Activated CD4-positive, alpha-beta memory T cell treated with anti-CD3 and anti-CD28 coated beads, Interleukin-2, amount 10 ng/mL, durations not matched to agents 7 days and 5 days (primary cell): ENCODE measurements at regions not wholly inside any gene's neighbourhood (a gene's known extent, or its start where the extent isn't known, plus 50 kb on each side); places are given as distances from the start of the nearest gene placed in this dataset.

ENCODE experiments used
- CTCF ChIA-PET: fragments of 350-600 bp; sonication (Branson Sonifier 250); formaldehyde crosslinking; loops from one replicate; lab custom pipeline; 2021; ENCODE audit warnings: antibody characterized with exemption, inconsistent platforms; lab: Charles Lee
- POLR2A ChIA-PET: fragments of 350-600 bp; sonication (Branson Sonifier 250); formaldehyde crosslinking; loops from one replicate; lab custom pipeline; 2021; ENCODE audit warnings: antibody characterized with exemption; lab: Charles Lee
- DNase-seq: peaks from one replicate; pipeline ENCODE4 v3.0.0-alpha.2; 2020
- H3K27ac Mint-ChIP-seq: one replicate; pipeline ENCODE4 v1.8.0; 2021; ENCODE audit warnings: mild to moderate bottlenecking, mixed read lengths
- H3K27me3 Mint-ChIP-seq: one replicate; pipeline ENCODE4 v1.8.0; 2021; ENCODE audit warnings: mixed read lengths
- H3K36me3 Mint-ChIP-seq: one replicate; pipeline ENCODE4 v1.8.0; 2021; ENCODE audit warnings: low read depth, mixed read lengths
- H3K4me1 Mint-ChIP-seq: one replicate; pipeline ENCODE4 v1.8.0; 2021; ENCODE audit warnings: mixed read lengths
- H3K4me3 Mint-ChIP-seq: one replicate; pipeline ENCODE4 v1.8.0; 2021; ENCODE audit warnings: mild to moderate bottlenecking, mixed read lengths
- H3K9me3 Mint-ChIP-seq: one replicate; pipeline ENCODE4 v1.8.0; 2021; ENCODE audit warnings: mixed read lengths

DNA sequence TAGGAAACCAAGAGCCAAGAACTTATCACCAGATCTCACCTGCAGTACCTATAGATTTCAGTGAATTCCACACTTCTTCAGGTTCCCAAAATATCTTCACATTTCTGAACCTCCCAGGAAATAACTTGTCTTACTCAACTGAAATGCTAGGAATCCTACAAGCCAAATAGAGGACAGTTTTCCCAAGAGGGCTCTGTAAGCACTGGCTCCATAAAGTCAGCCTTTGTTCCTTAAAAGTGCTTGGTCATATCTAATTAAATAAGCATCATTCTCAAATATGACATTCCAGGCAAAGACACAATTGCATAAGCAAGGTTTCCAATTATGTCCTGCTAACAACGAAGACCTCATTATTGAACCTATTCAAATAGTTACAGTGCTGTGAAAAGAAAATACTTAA is 154.6 kb upstream of the MGAT5 start:
- Mint-ChIP-seq H3K4me1 (peaks cover 2% of the 10 kb centered on the region), H3K9me3 (peaks cover 5% of the 10 kb centered on the region), H3K36me3 (no peaks in the 10 kb centered on the region), H3K27me3 (peaks cover 25% of the 10 kb centered on the region), H3K27ac (no peak overlapping the region), H3K4me3 (no peak overlapping the region)
- POLR2A ChIA-PET: no interaction called here
- no peak for DNase-seq
- CTCF ChIA-PET: no interaction called here

DNA sequence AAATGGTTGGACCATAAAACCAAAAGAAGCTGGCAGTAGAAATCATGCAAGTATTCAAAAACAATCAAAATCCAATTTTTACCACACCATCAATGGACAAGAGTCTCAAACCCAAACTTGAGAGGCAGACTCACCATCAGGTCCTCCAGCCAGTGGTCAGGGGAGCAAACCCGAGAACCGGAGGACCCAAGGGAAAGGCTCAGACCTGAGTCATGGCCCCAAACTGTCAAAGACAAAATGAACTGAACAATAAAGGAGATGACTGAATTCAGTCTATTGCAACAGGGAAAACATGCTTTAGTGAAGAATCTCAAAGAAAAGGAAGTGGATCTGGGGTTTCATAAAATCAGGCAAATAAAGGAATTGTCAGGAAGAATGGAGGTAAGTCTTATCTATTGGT is 150.7 kb upstream of the MGAT5 start:
- peaks cover 15% of the 10 kb centered on the region for H3K27me3 Mint-ChIP-seq
- ChIA-PET CTCF (interaction anchor here (0.7 kb wide), 1 partner anchor 335 kb away, joined by 3 read pairs; no protein-coding TSS in a partner anchor), POLR2A (interaction anchor here (0.6 kb wide), 1 partner anchor 239 kb away, joined by 3 read pairs; no protein-coding TSS in a partner anchor)
- no peak overlapping the region for H3K4me3 Mint-ChIP-seq
- no peaks in the 10 kb centered on the region for H3K36me3 Mint-ChIP-seq
- H3K27ac Mint-ChIP-seq: no peak overlapping the region
- H3K4me1 Mint-ChIP-seq: peaks cover 12% of the 10 kb centered on the region
- H3K9me3 Mint-ChIP-seq: peaks cover 3% of the 10 kb centered on the region
- DNase-seq: no peak

DNA sequence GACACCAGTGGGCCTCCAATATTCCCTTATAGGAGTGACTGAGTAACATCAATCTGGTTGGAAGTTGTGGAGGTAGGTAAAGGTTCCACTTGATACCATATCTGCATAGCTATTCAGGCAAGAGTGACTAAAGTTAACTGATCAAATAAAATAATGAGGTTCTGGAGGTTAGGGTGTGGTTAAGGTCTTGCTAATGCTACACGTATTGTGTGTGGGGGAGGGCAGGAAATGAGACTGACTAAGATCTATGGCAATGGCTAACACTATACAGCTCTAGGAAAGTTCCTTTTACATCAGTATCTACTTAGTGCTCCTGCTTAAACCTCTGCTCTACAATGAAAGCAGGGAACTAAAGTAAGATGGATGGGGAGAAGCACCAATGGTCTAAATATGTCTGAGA is 149.1 kb upstream of the MGAT5 start:
- H3K27me3 Mint-ChIP-seq: peaks cover 12% of the 10 kb centered on the region
- ChIA-PET POLR2A (interaction anchor here (0.7 kb wide), 1 partner anchor 16 kb away, joined by 3 read pairs; no protein-coding TSS in a partner anchor), CTCF (interaction anchor here (0.5 to 1.5 kb wide), 2 partner anchors 141 to 307 kb away, joined by 3 read pairs; no protein-coding TSS in a partner anchor)
- no peak overlapping the region for H3K27ac Mint-ChIP-seq
- H3K4me3 Mint-ChIP-seq: no peak overlapping the region
- H3K36me3 Mint-ChIP-seq: no peaks in the 10 kb centered on the region
- peaks cover 3% of the 10 kb centered on the region for H3K9me3 Mint-ChIP-seq
- peaks cover 12% of the 10 kb centered on the region for H3K4me1 Mint-ChIP-seq
- DNase-seq: peak; percentile 30

DNA sequence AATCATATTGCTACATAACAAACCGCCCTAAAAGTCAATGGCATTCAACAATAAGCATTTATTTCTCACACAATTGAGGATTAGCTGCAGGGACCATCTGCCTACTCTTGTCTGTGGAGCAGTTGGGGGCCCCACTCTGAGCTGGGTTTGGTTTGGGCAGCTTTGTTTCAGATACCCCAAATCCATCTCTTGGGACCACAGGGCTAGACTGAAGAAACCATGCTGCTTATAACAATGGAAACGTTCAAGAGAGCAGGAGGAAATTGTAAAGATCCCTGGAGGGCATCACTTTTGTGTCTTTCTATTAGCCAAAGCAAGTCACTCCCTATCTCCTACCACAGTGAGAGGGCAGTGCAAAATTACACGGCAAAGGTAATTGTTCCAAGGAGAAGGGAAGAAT is 146.5 kb upstream of the MGAT5 start:
- CTCF ChIA-PET: no interaction called here
- H3K27me3 Mint-ChIP-seq: peaks cover 9% of the 10 kb centered on the region
- H3K9me3 Mint-ChIP-seq: peaks cover 5% of the 10 kb centered on the region
- POLR2A ChIA-PET: no interaction called here
- H3K36me3 Mint-ChIP-seq: no peaks in the 10 kb centered on the region
- no peak for DNase-seq
- no peak overlapping the region for H3K4me3 Mint-ChIP-seq
- H3K4me1 Mint-ChIP-seq: peaks cover 12% of the 10 kb centered on the region
- no peak overlapping the region for H3K27ac Mint-ChIP-seq

DNA sequence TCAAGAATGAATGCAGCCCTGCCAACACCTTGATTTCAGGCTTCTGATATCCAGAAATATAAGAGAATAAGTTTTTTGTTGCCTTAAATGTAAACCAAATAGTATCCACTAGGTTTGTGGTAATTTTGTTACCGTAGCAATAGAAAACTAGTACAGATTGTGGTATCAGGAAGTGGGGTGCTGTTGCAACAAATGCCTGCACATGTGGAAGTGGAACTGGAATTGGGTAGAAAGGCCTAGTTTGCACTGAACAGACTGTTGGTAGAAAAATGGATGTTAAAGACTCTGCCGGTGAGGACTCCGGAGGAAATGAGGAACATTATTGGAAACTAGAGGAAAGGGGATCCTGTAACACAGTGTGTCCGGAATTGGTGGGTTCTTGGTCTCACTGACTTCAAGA is 145.8 kb upstream of the MGAT5 start:
- Mint-ChIP-seq H3K4me3 (no peak overlapping the region), H3K9me3 (peaks cover 5% of the 10 kb centered on the region), H3K4me1 (peaks cover 12% of the 10 kb centered on the region), H3K27ac (no peak overlapping the region), H3K36me3 (no peaks in the 10 kb centered on the region), H3K27me3 (peaks cover 8% of the 10 kb centered on the region)
- POLR2A ChIA-PET: no interaction called here
- CTCF ChIA-PET: interaction anchor here (0.9 kb wide), 1 partner anchor 307 kb away, joined by 3 read pairs; no protein-coding TSS in a partner anchor
- DNase-seq: no peak

DNA sequence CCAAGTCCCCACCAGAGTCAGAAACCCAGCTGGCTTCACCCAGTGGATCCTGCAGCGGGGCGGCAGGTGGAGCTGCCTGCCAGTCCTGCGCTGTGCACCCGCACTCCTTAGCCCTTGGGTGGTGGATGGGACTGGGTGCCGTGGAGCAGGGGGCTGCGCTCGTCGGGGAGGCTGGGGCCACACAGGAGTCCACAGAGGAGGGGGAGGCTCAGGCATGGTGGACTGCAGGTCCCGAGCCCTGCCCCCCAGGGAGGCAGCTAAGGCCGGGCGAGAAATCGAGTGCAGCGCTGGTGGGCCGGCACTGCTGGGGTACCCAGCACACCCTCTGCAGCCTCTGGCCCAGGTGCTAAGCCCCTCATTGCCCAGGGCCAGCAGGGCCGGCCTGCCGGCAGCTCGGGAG is 144.6 kb upstream of the MGAT5 start:
- CTCF ChIA-PET: interaction anchor here (0.7 to 1.4 kb wide), 4 partner anchors 9 to 258 kb away, joined by 3 to 4 read pairs (median 4); no protein-coding TSS in a partner anchor
- H3K4me1 Mint-ChIP-seq: peaks cover 10% of the 10 kb centered on the region
- peaks cover 5% of the 10 kb centered on the region for H3K27me3 Mint-ChIP-seq
- no peak for DNase-seq
- H3K4me3 Mint-ChIP-seq: no peak overlapping the region
- H3K9me3 Mint-ChIP-seq: peaks cover 5% of the 10 kb centered on the region
- POLR2A ChIA-PET: no interaction called here
- no peak overlapping the region for H3K27ac Mint-ChIP-seq
- no peaks in the 10 kb centered on the region for H3K36me3 Mint-ChIP-seq

DNA sequence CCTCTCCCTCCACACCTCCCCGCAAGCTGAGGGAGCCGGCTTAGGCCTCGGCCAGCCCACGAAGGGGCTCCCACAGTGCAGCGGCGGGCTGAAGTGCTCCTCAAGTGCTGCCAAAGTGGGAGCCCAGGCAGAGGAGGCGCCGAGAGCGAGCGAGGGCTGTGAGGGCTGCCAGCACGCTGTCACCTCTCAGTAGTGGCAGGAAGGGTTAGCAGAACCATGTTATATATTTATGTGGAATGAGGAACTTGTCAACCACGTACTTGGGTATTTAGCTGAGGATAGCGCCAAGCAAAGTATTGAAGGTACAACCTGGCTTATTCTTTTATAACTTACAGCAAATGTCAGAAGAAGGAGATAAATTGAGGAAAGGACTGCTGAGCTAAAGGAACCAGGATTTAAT is 144.1 kb upstream of the MGAT5 start:
- ChIA-PET POLR2A (no interaction called here), CTCF (interaction anchor here (0.7 to 1.4 kb wide), 4 partner anchors 9 to 258 kb away, joined by 3 to 4 read pairs (median 4); no protein-coding TSS in a partner anchor)
- H3K27ac Mint-ChIP-seq: no peak overlapping the region
- peaks cover 5% of the 10 kb centered on the region for H3K27me3 Mint-ChIP-seq
- DNase-seq: no peak
- H3K4me1 Mint-ChIP-seq: peaks cover 6% of the 10 kb centered on the region
- no peak overlapping the region for H3K4me3 Mint-ChIP-seq
- peaks cover 5% of the 10 kb centered on the region for H3K9me3 Mint-ChIP-seq
- H3K36me3 Mint-ChIP-seq: no peaks in the 10 kb centered on the region

DNA sequence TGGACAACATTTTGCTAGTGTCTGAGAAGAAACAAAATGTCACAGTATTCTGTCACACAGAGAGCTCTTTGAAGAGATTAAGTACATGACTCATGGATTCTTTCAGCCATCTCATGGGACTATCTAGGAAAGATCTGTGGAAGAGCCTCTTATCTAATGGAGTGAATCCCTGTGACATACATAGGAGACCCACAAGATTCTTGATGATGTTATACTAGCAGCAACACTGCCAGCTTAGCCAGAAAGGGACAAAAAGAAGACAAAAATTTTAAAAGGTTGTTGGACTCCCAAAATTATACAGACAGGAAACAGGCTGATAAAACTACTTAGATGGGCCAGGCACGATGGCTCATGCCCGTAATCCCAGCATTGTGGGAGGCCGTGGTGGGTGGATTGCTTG is 143.3 kb upstream of the MGAT5 start:
- DNase-seq: no peak
- no peak overlapping the region for H3K27ac Mint-ChIP-seq
- H3K27me3 Mint-ChIP-seq: peaks cover 9% of the 10 kb centered on the region
- H3K4me1 Mint-ChIP-seq: no peaks in the 10 kb centered on the region
- no peaks in the 10 kb centered on the region for H3K36me3 Mint-ChIP-seq
- CTCF ChIA-PET: interaction anchor here (1.1 kb wide), 1 partner anchor 134 kb away, joined by 4 read pairs; no protein-coding TSS in a partner anchor
- peaks cover 2% of the 10 kb centered on the region for H3K9me3 Mint-ChIP-seq
- POLR2A ChIA-PET: no interaction called here
- H3K4me3 Mint-ChIP-seq: no peak overlapping the region

DNA sequence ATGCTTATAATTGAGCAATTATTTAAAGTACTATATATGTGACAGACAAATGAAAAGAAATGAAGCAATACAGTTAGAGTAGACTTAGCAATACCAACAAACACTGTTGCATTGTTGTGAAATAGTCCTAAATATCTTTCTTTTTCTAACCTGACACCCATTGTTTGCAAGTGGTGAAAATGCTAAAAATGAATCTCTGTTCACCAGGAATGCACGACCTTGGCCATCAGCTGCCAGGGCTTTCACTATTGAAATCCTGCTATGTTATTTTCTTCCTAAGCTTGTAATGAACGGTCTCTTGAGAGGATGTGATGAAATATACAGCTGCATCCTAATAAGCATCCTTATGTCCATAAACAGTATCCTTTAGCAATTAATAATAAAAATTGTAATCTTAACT is 136.2 kb upstream of the MGAT5 start:
- Mint-ChIP-seq H3K27ac (no peak overlapping the region), H3K4me3 (no peak overlapping the region), H3K36me3 (peaks cover 2% of the 10 kb centered on the region), H3K9me3 (no peaks in the 10 kb centered on the region), H3K27me3 (peaks cover 14% of the 10 kb centered on the region), H3K4me1 (peaks cover 30% of the 10 kb centered on the region)
- ChIA-PET CTCF (interaction anchor here (0.7 to 6.2 kb wide), 23 partner anchors 8 to 334 kb away, joined by 3 to 141 read pairs (median 7); no protein-coding TSS in a partner anchor), POLR2A (interaction anchor here (0.7 to 4.1 kb wide), 7 partner anchors 10 to 333 kb away, joined by 3 to 23 read pairs (median 5); no protein-coding TSS in a partner anchor)
- no peak for DNase-seq

DNA sequence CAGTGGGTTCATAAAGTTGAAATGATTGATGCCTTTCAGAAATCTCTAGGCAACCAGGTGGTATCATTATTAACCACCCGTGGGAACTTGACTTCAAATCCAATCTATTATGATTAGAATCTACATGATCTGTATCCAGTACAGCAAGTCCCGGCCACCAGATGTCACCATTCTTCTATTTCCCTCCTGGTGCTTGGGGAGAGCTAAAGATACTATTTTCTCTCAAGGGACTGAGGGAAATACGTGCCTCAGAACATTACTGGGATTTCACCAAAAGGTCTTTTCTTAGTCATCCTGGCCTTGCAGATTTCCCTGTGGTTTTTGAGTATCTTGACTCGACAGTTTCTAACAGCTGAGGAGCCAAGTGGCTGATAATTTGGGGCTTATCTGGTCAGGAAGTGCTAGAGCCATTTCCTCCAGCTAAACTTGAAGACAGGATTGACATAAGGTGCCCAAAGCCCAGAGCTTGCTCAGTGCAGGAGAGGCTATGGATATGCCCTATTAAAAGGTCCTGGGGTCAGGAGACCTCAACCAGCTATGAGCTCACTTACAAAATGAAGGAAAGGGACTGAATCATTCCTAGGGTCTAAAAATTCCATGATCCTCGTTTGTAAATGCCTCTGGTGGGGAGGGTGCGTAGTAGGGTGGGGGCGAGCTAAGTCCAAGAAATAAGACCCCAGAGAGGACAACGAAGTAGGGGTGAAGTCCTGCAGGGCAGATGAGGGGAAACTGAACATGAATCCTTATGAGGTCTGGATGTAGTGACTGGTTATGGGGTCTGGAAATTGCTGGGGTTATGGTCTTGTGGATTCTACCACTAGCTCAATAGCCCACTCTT is 135.4 kb upstream of the MGAT5 start:
- Mint-ChIP-seq H3K27me3 (peaks cover 14% of the 10 kb centered on the region), H3K9me3 (no peaks in the 10 kb centered on the region), H3K4me1 (peaks cover 37% of the 10 kb centered on the region), H3K36me3 (peaks cover 3% of the 10 kb centered on the region), H3K4me3 (peak overlapping the region; percentile 84), H3K27ac (peak overlapping the region; percentile 92)
- CTCF ChIA-PET: interaction anchor here (0.7 to 6.2 kb wide), 38 partner anchors 9 to 606 kb away, joined by 3 to 141 read pairs (median 4); partner anchors contain the start of gene MGAT5
- POLR2A ChIA-PET: interaction anchor here (0.7 to 4.1 kb wide), 14 partner anchors 9 to 333 kb away, joined by 3 to 23 read pairs (median 5); no protein-coding TSS in a partner anchor
- DNase-seq: peak; percentile 87

DNA sequence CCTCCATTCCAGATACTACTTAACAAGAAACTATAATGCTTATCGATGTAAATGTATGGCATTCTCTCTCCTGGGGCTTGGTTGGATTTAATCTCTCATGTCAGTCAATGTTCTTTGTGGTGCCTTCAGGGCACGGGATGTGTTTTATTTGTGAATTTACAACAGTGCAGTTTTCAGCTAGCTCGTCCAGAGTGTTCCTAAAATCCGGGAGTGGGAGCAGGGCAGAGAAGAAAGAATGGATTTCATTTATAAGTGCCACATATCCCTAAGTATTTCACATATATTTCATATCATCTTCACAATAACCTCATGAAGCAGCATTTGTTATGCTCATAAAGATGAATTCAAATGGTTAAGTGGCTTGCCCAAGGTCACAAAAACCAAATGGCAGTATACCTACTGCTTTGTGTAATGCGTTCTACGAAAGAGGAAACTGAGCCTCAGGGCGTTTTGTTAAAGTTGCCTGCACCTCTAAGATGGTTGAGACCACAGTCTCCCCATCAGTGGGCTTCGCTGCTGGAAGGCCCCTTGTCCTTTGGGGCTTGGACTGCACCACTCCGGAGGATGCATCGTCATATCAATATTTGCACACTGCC is 134.7 kb upstream of the MGAT5 start:
- H3K27me3 Mint-ChIP-seq: peaks cover 14% of the 10 kb centered on the region

DNA sequence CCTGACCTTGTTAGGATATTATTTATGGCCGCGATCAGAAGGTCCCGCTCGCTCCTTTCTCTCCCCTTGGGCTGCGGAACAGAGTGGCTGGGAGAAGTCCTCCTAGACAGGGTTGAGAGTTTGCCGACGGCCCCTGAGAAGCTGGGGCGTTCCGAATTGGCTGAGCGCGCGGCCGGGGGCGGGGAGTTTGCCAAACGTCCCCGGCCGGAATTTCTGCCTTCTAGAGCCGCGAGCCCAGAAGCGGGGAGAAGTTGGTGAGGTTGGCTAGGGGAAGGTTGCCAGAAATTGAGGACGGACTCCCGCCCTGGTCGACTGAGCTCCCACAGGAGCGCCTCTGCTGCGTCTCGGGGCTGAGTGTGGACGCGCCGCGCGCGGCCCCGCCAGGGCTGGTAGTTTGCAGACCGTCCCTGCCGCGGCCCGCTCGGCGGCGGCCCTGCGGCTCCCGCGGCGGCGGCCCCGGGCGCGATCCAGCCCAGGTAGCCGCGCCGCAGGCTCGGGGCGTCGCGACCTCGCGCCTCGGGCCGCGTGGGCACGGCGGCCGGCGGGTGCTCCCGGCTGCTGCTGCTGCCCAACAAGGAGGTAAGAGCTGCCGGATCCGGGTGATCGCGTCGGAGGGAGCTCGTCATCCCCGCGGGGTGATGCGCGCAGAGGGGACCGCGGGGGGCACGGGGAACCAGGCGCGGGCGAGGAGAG is 134.0 kb upstream of the MGAT5 start:
- DNase-seq: peak; percentile 84
- H3K36me3 Mint-ChIP-seq: peaks cover 3% of the 10 kb centered on the region
- ChIA-PET CTCF (interaction anchor here (0.8 to 6.2 kb wide), 12 partner anchors 8 to 331 kb away, joined by 3 to 141 read pairs (median 10); partner anchors contain the start of gene MGAT5), POLR2A (interaction anchor here (0.8 to 4.1 kb wide), 17 partner anchors 13 to 323 kb away, joined by 3 to 23 read pairs (median 4); no protein-coding TSS in a partner anchor)
- peak overlapping the region; percentile 84 for H3K4me3 Mint-ChIP-seq
- peak overlapping the region; percentile 92 for H3K27ac Mint-ChIP-seq
- H3K27me3 Mint-ChIP-seq: peaks cover 13% of the 10 kb centered on the region
- peaks cover 37% of the 10 kb centered on the region for H3K4me1 Mint-ChIP-seq
- H3K9me3 Mint-ChIP-seq: no peaks in the 10 kb centered on the region

More for the DNA sequence above, 134.7 kb upstream of the MGAT5 start:
- POLR2A ChIA-PET: interaction anchor here (0.8 to 4.1 kb wide), 14 partner anchors 8 to 292 kb away, joined by 3 to 23 read pairs (median 4); no protein-coding TSS in a partner anchor
- CTCF ChIA-PET: interaction anchor here (0.8 to 6.2 kb wide), 34 partner anchors 8 to 605 kb away, joined by 3 to 141 read pairs (median 4); partner anchors contain the start of gene MGAT5
- DNase-seq: no peak
- H3K4me3 Mint-ChIP-seq: peak overlapping the region; percentile 84
- H3K36me3 Mint-ChIP-seq: peaks cover 3% of the 10 kb centered on the region
- peak overlapping the region; percentile 92 for H3K27ac Mint-ChIP-seq
- H3K4me1 Mint-ChIP-seq: peaks cover 37% of the 10 kb centered on the region
- no peaks in the 10 kb centered on the region for H3K9me3 Mint-ChIP-seq
